Urothelium cell line (cell line): ENCODE measurements at regions not wholly inside any gene's neighbourhood (a gene's known extent, or its start where the extent isn't known, plus 50 kb on each side); places are given as distances from the start of the nearest gene placed in this dataset.
"Not testable (repeated sequence)": the region's sequence is repeated elsewhere in the genome, so short reads cannot be mapped to it uniquely, and the experiment has no call there.

ENCODE experiments used
- DNase-seq: peaks from one replicate; pipeline ENCODE4 v3.0.0; 2011; ENCODE audit warnings: low spot score, mixed read lengths
- FAIRE-seq: peaks from 2 replicates; lab custom pipeline; 2011; peaks lifted over from hg19 to GRCh38; lab: Jason Lieb, UNC

DNA sequence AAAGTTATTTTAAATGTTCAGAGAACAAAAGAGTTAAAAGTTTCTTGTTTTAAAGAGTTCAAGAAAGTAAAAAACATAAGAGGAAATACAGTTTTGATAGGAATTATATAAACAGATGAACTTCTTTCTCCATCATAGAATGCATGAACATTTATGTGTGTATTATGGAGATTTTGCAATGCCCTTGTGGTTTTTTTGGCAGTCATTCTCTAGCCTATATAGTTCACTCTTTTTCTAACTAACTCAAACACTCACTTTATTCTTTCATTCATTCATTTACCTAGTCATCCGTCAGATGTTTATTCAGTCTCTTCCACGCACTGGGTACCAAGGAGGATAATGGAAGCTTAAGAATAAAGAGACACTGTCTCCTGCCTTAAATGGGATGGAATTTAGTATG is 195.9 kb upstream of the VLDLR start:
- no peak for DNase-seq
- no peak for FAIRE-seq

- FAIRE-seq (no peak), DNase-seq (no peak)
These were observed 194.3 kb upstream of the VLDLR start for GRCh38 chr9:2427120-2427891.

DNA sequence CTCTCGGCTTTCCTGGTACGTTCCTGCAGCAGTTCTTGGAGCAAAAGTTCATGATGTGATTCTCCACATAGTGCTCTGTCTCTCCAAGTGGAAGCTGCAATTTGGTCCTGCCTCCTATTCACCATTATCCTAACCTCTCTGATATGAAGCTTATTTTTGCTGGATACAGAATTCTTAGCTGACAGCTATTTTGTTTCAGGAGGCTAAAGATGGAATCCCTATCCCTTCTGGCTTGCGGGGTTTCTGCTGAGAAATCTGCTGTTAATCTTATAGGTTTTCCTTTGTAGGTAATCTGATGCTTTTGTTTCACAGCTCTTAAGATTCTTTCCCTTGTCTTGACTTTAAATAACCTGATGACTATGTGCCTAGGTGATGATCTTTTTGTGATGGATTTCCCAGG is 181.6 kb upstream of the VLDLR start:
- FAIRE-seq (no peak), DNase-seq (no peak)

- not testable (repeated sequence) for DNase-seq, FAIRE-seq
These were observed 177.7 kb upstream of the VLDLR start for GRCh38 chr9:2443933-2444332.

DNA sequence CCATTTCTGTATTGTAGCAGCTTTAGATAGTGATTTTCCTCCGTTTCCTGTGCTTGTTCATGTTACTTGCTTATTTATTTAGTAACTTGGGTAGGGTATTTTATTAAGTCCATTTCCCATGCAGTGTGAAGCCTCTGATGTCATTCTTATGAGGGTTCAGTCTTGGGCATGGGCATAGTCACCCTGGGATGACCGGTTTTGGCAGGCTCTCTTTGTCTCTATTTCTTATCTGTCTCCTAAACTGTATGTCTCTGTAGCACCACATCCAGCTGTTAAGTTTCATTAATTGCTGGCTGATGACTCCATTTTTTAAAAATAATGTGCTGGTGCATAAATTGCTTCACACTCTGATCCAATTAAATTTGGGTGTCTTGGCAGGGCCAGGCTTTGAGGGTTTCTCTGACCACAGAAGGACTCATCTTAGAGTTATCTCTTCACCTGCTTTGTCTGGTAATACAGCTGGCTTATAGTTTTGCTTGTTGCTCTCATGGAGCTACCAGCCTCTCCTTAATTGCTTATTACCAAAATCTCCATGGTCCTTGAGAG is 173.3 kb upstream of the VLDLR start:
- no peak for FAIRE-seq
- no peak for DNase-seq

DNA sequence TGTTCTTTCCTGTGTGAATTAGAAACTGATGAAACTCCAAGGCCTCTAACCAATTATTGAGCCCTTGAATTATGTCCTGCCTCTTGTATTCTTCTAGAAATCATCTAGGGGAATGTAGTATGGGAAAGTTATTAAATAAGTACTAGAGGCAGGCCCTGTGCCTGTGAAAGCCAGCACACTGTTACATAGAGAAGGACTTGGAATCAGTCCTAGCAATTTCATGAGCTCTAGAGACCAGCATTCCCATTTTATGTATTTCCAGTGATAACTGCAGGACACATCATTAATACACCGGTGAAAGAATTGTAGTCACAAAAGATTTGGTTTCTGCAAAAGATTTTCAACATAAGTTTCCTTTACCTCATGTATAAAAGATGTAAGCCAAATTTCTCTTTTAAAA is 168.5 kb upstream of the VLDLR start:
- DNase-seq: no peak
- FAIRE-seq: no peak

- DNase-seq (no peak), FAIRE-seq (no peak)
These were observed 167.9 kb upstream of the VLDLR start for GRCh38 chr9:2453701-2454100.

DNA sequence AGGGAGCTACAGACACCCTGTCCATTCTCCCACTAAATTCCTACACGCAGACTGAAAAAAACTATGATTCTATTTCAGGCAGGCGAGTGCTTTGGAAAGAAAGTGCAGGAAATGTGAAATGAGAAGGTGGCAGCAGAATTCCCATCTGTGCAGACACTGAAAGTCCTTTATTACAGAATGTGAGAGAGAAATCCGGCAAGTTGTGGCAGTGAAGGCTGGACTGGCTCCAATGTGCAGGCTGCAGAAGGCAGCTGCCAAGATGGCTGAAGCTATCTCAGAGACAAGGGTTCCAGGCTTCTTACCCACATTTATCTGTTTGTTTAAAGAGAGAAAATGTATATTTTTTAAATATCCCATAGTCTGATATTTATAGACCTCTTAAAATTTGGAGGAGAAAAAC is 161.8 kb upstream of the VLDLR start:
- no peak for FAIRE-seq

DNA sequence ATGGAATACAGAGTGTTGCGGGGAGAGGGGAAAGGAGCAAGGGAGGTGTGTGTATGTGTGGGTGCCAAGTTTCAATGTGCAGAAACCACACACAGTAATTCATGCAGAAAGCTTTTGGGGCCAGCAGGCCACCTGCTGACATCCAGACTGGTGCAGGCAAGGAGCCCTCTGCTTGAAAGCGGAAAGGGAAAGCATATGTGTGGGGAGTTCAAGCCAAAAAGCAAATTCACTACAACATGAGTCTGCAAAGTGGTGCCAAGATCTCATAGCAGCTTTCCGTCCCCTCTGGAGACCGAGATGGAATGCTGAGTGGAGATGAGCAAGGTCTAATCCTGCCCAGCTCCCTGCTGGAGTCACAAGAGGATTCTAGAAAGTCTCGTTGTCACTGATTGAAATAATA is 159.7 kb upstream of the VLDLR start:
- DNase-seq (no peak), FAIRE-seq (no peak)

More for the DNA sequence above, 161.8 kb upstream of the VLDLR start:
- no peak for DNase-seq

DNA sequence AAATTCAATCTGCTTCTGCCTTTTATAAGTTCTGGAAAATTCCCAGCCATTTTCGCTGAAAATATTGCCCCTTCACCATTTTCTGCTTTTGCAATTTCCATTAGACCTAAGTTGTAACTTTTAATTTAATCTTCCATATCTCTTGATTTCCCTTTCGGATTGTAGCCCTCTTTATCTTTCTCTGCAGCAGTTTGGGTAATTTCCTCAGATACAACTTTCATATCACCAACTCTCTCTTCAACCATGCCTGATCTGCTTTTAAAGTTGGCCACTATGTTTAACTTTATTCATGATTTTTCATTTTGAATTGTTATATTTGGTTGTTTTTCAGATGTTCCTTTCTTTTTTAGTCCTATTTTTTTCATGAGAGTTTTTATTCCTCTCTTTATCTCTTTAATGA is 157.0 kb upstream of the VLDLR start:
- DNase-seq (no peak), FAIRE-seq (no peak)

DNA sequence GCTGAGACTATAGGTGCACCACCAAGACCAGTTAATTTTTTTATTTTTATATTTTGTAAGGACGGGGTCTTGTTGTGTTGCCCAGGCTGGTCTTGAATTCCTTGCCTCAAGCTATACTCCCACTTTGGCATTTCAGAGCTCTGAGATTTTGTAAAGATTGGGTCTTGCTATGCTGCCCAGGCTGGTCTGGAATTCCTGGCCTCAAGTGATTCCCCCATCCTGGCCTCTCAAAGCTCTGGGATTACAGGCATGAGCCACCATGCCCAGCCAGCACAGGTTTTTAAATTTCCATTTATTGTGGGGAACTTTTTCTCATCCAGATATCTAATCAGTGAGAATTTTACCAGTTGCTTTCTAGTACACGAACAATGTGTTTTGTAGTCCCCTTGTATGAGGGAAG is 156.1 kb upstream of the VLDLR start:
- FAIRE-seq (no peak), DNase-seq (no peak)

GRCh38 chr9:2465921-2466460 is 155.6 kb upstream of the VLDLR start:
- FAIRE-seq: no peak
- no peak for DNase-seq

DNA sequence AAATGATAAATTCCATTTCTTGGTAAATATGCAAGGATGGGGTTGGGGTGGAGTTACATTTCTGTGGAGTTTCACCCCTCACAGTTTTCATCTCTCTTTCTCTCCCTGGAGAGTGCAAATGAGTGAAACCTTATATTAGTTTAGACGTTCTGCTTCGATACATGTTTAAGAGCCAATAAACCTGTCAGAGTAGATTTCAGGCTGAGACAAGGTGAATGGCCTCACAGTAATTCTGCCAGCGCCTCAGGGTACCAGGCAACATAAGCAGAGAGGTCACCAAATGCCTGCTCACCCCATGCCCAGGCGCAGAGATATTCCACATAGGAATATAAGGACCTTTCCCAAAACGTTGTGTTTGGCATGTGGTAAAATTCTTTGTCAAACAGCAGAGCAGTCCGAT is 154.9 kb upstream of the VLDLR start:
- no peak for DNase-seq
- no peak for FAIRE-seq

DNA sequence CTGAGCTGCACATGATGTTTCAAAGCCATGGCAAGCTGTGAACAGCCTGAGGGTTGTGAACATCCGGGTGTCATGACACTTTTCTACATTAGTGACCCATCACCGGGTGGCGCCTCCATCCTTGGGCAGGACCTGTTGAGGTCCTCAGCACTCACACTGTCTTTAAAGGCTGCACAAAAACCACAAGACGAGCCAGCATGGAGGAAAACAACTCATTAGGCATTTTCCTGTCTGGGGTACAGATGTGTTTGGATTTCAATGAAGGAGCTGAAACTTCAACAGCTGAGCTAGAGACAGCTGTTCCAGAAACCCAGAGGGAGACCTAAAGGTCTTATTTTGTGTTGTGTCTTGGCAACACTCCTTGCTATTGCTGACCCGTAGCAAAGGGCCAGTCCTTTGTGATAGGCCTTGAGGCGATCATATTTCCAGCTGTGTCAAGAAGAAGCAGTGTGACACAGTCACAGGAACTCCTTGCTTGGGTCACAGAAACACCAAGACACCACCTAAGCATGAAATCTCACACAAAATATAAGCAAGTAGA is 151.8 kb upstream of the VLDLR start:
- FAIRE-seq: no peak

DNA sequence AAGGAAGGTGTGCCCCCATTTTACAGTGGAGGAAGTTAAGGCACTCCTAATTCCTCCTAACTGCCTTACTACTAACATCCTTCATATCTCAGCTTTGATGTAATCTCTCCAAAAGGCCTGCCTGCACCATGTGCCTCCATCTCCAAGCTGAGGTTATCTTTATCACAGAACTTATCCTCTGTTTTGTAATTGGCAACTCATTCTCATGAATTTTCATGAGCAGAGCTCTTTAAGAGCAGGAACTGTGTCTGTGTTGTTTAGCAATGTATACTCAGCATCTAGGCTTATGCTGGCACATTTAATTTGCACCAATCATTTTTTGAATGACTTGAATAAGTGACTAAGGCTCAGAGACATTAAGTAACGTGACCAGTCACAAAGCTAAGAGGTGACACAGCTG is 147.9 kb upstream of the VLDLR start:
- DNase-seq (no peak), FAIRE-seq (no peak)

More for the DNA sequence above, 151.8 kb upstream of the VLDLR start:
- peak; percentile 4 for DNase-seq

DNA sequence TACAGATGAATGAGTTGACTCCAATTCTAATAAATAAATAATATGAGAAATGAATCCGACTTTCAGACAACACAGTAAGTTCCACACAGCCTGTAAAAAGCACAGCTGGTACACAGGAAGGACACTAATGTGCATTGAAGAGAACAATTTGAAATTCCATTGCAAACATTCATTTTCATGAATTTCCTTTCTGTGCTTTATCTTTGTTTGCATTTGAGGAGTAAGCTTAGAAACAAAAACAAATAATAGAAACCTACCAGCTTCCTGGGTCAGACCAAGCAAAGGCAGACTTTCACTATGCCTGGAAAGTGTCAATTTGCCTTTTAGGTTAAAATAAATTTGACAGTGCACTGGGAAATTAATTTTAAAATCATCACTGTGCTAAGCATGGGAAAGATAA is 143.8 kb upstream of the VLDLR start:
- FAIRE-seq: no peak
- DNase-seq: no peak

- no peak for FAIRE-seq
These were observed 143.2 kb upstream of the VLDLR start for GRCh38 chr9:2478421-2478820.

GRCh38 chr9:2479056-2479565 is 142.5 kb upstream of the VLDLR start:
- DNase-seq (no peak), FAIRE-seq (no peak)

More at GRCh38 chr9:2478421-2478820, 143.2 kb upstream of the VLDLR start:
- no peak for DNase-seq

GRCh38 chr9:2480255-2480837 is 141.2 kb upstream of the VLDLR start:
- DNase-seq: no peak
- FAIRE-seq: no peak

DNA sequence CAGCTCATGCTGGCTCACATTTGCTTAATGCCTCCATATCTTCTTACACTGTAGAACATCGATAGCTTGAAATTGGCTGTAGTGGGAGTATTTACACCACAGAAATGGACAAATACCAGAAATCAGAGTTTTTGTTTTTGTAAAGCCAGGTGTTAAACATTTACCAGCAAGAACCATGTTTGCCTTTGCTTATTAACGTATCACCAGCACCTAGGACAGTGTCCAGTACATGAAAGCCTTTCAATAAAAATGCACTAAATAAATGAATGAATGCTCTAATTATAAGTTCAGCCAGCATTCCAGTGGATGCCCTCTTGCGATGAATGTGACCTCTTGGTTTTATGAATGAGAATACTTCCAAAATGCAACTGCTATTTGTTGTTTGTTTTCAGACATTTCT is 140.4 kb upstream of the VLDLR start:
- FAIRE-seq (no peak), DNase-seq (no peak)

GRCh38 chr9:2486988-2487387 is 134.6 kb upstream of the VLDLR start:
- DNase-seq (no peak), FAIRE-seq (no peak)
